Lower leg skin (tissue), 4 donors: ENCODE measurements at regions not wholly inside any gene's neighbourhood (a gene's known extent, or its start where the extent isn't known, plus 50 kb on each side); places are given as distances from the start of the nearest gene placed in this dataset.

Source experiments
- DNase-seq, 2 donors: peaks; one replicate each; pipeline ENCODE4 v3.0.0-alpha.2; 2019; ENCODE audit warnings: low spot score in 2 of 2
- H3K4me3 ChIP-seq: fragments of 200-600 bp; sonication (generic); 2 replicates; pipeline ENCODE4 v1.5.1; 2017; ENCODE audit warnings: mild to moderate bottlenecking, low read depth; ENCODE audit not compliant: poor library complexity, severe bottlenecking
- CTCF ChIP-seq, 3 donors: fragments of 450-650 bp; IDR thresholded peaks; one replicate each; pipeline ENCODE4 v1.5.1; 2016; ENCODE audit warnings: antibody characterized with exemption in 3 of 3, mild to moderate bottlenecking in 3 of 3, moderate library complexity in 2 of 3
- POLR2A ChIP-seq, 2 donors: fragments of 450-650 bp; IDR thresholded peaks; one replicate each; pipeline ENCODE4 v1.6.1; 2016 to 2017; ENCODE audit warnings: antibody characterized with exemption in 2 of 2, mild to moderate bottlenecking in 1 of 2, moderate library complexity in 1 of 2
- WGBS, 2 donors: methylation state at CpG; one replicate each; pipeline ENCODE4 v1.1.5; 2018; 5-methylcytosine and 5-hydroxymethylcytosine counted together
- intact Hi-C: fragments of 100-400 bp; cut with DNase I; formaldehyde crosslinking; loops from one replicate; pipeline ENCODE4 v1.15.0; 2023; ENCODE audit warnings: low total_unique reads

GRCh38 chr2:176844461-176844860, 368.1 kb upstream of the HNRNPA3 start:
- DNase-seq: no peak
- TF ChIP-seq CTCF (IDR thresholded peaks at IDR 0.05): no peak
- no peak for TF ChIP-seq POLR2A (IDR thresholded peaks at IDR 0.05)
- intact Hi-C loops: no loop called here
- H3K4me3 ChIP-seq: no peak overlapping the region
- WGBS, 2 donors: 76% methylated on average over 1 of the region's 1 CpG

DNA sequence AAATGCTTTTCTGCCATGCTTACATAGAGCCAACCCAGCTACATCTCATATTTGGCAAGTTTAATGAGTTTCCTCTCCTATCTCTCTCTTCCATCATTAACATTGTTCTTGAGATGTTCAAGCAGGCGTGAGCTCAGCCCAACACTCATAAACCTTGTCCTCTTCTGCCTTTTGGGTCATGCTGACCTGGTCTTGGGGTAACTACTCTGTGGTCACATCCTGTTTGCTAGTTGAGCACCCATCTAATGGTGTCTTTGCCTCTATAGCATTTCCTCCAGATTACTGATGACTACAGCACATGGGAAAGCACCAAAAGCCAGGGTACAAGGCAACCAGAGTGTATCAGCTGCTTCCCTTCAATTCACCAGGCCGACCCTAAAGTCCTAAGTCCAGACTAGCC, 366.9 kb upstream of the HNRNPA3 start:
- 70 to 84% methylated on average over 2 of the region's 2 CpGs for whole genome bisulfite sequencing, 2 donors
- no peak for DNase-seq
- intact Hi-C loops: no loop called here
- TF ChIP-seq POLR2A (IDR thresholded peaks at IDR 0.05) (no peak), CTCF (IDR thresholded peaks at IDR 0.05) (no peak)
- H3K4me3 ChIP-seq: no peak overlapping the region

GRCh38 chr2:176847575-176847974, 365.0 kb upstream of the HNRNPA3 start:
- WGBS, 2 donors: 61 to 71% methylated on average over 4 of the region's 4 CpGs
- no peak for DNase-seq
- no peak for TF ChIP-seq CTCF (IDR thresholded peaks at IDR 0.05)
- no peak for TF ChIP-seq POLR2A (IDR thresholded peaks at IDR 0.05)
- intact Hi-C loops: no loop called here
- H3K4me3 ChIP-seq: no peak overlapping the region

GRCh38 chr2:176848844-176849243, 363.8 kb upstream of the HNRNPA3 start:
- 67 to 73% methylated on average over 8 of the region's 8 CpGs for WGBS, 2 donors
- TF ChIP-seq CTCF (IDR thresholded peaks at IDR 0.05) (no peak), POLR2A (IDR thresholded peaks at IDR 0.05) (no peak)
- intact Hi-C loops: no loop called here

GRCh38 chr2:176851200-176851888, 361.2 kb upstream of the HNRNPA3 start:
- 83 to 87% methylated on average over 2 of the region's 2 CpGs for WGBS, 2 donors
- intact Hi-C loops: no loop called here
- no peak overlapping the region for H3K4me3 ChIP-seq
- no peak for DNase-seq
- TF ChIP-seq POLR2A (IDR thresholded peaks at IDR 0.05): no peak
- no peak for TF ChIP-seq CTCF (IDR thresholded peaks at IDR 0.05)

More at GRCh38 chr2:176848844-176849243, 363.8 kb upstream of the HNRNPA3 start:
- DNase-seq: no peak
- no peak overlapping the region for H3K4me3 ChIP-seq
